ENCODE measurements at regions not wholly inside any gene's neighbourhood (a gene's known extent, or its start where the extent isn't known, plus 50 kb on each side); places are given as distances from the start of the nearest gene placed in this dataset.

DNA sequence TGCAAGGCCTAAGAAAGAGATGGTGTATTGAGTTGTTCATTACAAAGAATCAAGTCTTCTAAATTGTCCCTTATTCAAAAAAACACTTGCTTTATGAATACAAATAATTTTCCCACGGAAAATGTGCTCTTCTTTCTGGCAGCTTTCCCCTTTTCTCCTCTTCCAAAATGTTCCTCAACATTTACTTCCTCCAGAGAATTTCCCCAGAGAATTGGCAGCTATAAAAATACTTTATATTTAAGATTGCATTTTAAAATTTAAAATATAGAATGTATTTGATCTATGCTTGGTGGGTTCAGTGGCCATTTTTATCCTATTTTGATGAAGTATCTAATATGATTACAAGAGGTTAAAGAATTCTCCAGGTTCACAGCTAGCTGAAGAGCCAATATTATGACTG, 521.0 kb downstream of the IQCM start:
- no peaks in the 10 kb centered on the region for H3K9me3 ChIP-seq (ENCODE audit: control insufficient read depth, low read depth, low read length)
- DNase-seq (ENCODE audit: low read depth, low spot score) (no peak), FAIRE-seq (no peak)
- no peaks in the 10 kb centered on the region for H3K27me3 ChIP-seq (ENCODE audit: control insufficient read depth, extremely low read depth, insufficient read depth, low read length)
- no peak overlapping the region for H3K4me3 ChIP-seq (ENCODE audit: control insufficient read depth in 2 of 3, extremely low read depth in 1 of 3, insufficient read depth in 2 of 3, low read depth in 1 of 3, low read length in 3 of 3)
- H3K4me2 ChIP-seq (ENCODE audit: control insufficient read depth, extremely low read depth, insufficient read depth, low read depth, low read length), result no peak overlapping the region
- no peak overlapping the region for H2AFZ ChIP-seq (ENCODE audit: control insufficient read depth, low read length)
- TF ChIP-seq, protein P1, sequence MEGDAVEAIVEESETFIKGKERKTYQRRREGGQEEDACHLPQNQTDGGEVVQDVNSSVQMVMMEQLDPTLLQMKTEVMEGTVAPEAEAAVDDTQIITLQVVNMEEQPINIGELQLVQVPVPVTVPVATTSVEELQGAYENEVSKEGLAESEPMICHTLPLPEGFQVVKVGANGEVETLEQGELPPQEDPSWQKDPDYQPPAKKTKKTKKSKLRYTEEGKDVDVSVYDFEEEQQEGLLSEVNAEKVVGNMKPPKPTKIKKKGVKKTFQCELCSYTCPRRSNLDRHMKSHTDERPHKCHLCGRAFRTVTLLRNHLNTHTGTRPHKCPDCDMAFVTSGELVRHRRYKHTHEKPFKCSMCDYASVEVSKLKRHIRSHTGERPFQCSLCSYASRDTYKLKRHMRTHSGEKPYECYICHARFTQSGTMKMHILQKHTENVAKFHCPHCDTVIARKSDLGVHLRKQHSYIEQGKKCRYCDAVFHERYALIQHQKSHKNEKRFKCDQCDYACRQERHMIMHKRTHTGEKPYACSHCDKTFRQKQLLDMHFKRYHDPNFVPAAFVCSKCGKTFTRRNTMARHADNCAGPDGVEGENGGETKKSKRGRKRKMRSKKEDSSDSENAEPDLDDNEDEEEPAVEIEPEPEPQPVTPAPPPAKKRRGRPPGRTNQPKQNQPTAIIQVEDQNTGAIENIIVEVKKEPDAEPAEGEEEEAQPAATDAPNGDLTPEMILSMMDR (optimal IDR thresholded peaks at IDR 0.05 in 1 of 3, IDR thresholded peaks at IDR 0.05 in 1 of 3, conservative IDR thresholded peaks at IDR 0.05 in 1 of 3; ENCODE audit: extremely low read depth in 1 of 3, insufficient read depth in 2 of 3, low read length in 3 of 3), result no peak
- no peak for TF ChIP-seq EZH2 (IDR thresholded peaks at IDR 0.05; ENCODE audit: low read length)
- no peaks in the 10 kb centered on the region for H3K79me2 ChIP-seq (ENCODE audit: control insufficient read depth, insufficient read depth, low read length)
- H3K9ac ChIP-seq (ENCODE audit: control insufficient read depth, extremely low read depth, insufficient read depth, low read length), result no peak overlapping the region
- no peaks in the 10 kb centered on the region for H3K36me3 ChIP-seq (ENCODE audit: control insufficient read depth in 2 of 2, extremely low read depth in 1 of 2, insufficient read depth in 2 of 2, low read length in 2 of 2)
- no peaks in the 10 kb centered on the region for H4K20me1 ChIP-seq (ENCODE audit: control insufficient read depth, extremely low read depth, insufficient read depth, low read length)
- no peaks in the 10 kb centered on the region for H3K4me1 ChIP-seq (ENCODE audit: control insufficient read depth, extremely low read depth, insufficient read depth, low read length)
- H3K27ac ChIP-seq (ENCODE audit: control insufficient read depth, insufficient read depth, low read length), result no peak overlapping the region
- no peaks in the 10 kb centered on the region for H3K9me1 ChIP-seq (ENCODE audit: control insufficient read depth, extremely low read depth, insufficient read depth, low read length)
- dilution Hi-C loops (cut with MboI; ENCODE audit: extremely low pct_ligation_motif_present, low sequenced_read_pairs), result no loop called here

DNA sequence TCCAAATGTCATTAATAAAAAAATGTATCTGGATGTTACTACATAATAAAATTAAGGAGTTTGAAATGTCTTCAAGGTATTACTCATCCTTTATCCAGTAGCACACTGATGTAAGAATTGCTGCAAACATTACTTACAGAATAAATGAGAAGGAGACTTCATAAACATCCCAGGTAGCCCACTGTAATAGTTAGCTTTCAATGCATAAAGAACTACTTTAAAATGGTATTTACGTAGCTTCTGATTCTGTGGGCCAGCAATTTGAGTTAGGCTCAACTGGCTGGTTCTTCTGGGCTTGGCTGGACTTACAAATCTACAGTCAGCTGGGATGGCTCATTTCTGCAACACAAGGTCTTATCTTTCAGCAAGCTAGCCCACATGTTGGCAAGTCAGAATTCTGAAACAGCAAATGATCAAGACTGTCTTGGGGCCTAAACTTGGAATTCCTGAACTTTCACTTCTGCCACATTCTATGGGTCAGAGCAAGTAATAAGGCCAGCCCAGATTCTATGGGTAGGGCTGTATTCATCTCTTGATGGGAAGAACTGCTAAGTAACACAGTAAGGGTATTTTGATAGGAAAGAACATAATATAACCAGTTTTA, 522.5 kb downstream of the IQCM start:
- no peak overlapping the region for H3K27ac ChIP-seq (ENCODE audit: control insufficient read depth, insufficient read depth, low read length)
- FAIRE-seq (no peak), DNase-seq (ENCODE audit: low read depth, low spot score) (no peak)
- no peaks in the 10 kb centered on the region for H3K4me1 ChIP-seq (ENCODE audit: control insufficient read depth, extremely low read depth, insufficient read depth, low read length)
- H3K9me3 ChIP-seq (ENCODE audit: control insufficient read depth, low read depth, low read length), result no peaks in the 10 kb centered on the region
- H3K4me3 ChIP-seq (ENCODE audit: control insufficient read depth in 2 of 3, extremely low read depth in 1 of 3, insufficient read depth in 2 of 3, low read depth in 1 of 3, low read length in 3 of 3), result no peak overlapping the region
- no peak overlapping the region for H3K9ac ChIP-seq (ENCODE audit: control insufficient read depth, extremely low read depth, insufficient read depth, low read length)
- TF ChIP-seq, protein P1 (optimal IDR thresholded peaks at IDR 0.05 in 1 of 3, IDR thresholded peaks at IDR 0.05 in 1 of 3, conservative IDR thresholded peaks at IDR 0.05 in 1 of 3; ENCODE audit: extremely low read depth in 1 of 3, insufficient read depth in 2 of 3, low read length in 3 of 3), result no peak
- TF ChIP-seq EZH2 (IDR thresholded peaks at IDR 0.05; ENCODE audit: low read length), result no peak
- dilution Hi-C loops (cut with MboI; ENCODE audit: extremely low pct_ligation_motif_present, low sequenced_read_pairs), result no loop called here
- no peaks in the 10 kb centered on the region for H3K9me1 ChIP-seq (ENCODE audit: control insufficient read depth, extremely low read depth, insufficient read depth, low read length)
- no peaks in the 10 kb centered on the region for H3K79me2 ChIP-seq (ENCODE audit: control insufficient read depth, insufficient read depth, low read length)
- H4K20me1 ChIP-seq (ENCODE audit: control insufficient read depth, extremely low read depth, insufficient read depth, low read length), result no peaks in the 10 kb centered on the region
- H3K4me2 ChIP-seq (ENCODE audit: control insufficient read depth, extremely low read depth, insufficient read depth, low read depth, low read length), result no peak overlapping the region
- no peaks in the 10 kb centered on the region for H3K36me3 ChIP-seq (ENCODE audit: control insufficient read depth in 2 of 2, extremely low read depth in 1 of 2, insufficient read depth in 2 of 2, low read length in 2 of 2)
- no peak overlapping the region for H2AFZ ChIP-seq (ENCODE audit: control insufficient read depth, low read length)
- H3K27me3 ChIP-seq (ENCODE audit: control insufficient read depth, extremely low read depth, insufficient read depth, low read length), result no peaks in the 10 kb centered on the region
